ENCODE measurements at regions not wholly inside any gene's neighbourhood (a gene's known extent, or its start where the extent isn't known, plus 50 kb on each side); places are given as distances from the start of the nearest gene placed in this dataset.

GRCh38 chr1:181255270-181255929 lies 166.9 kb downstream of the IER5 start:
- TF ChIP-seq GATA3 (IDR thresholded peaks at IDR 0.05; ENCODE audit: low read depth, low read length) (no peak), GATA2 (IDR thresholded peaks at IDR 0.05; ENCODE audit: low read depth, low read length) (no peak)

DNA sequence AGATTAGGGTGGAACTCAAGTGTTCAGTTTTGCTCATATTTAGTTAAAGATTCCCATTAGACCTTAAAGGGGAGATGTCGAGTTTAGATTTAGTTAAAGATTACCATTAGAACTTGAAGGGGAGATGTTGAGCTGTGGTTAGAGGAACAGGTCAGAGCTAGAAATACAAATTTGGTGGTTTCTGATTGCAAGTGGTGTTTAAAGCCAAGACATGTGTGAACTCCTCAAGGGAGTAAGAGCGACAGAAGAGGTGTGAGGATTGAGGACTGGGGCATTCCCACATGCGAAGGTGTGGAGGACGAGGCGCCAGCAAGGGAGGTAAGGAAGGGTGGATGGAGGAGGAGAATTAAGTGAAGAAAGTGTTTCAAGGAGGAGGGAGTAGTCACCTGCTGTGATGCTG lies 168.6 kb downstream of the IER5 start:
- no peak for TF ChIP-seq GATA2 (IDR thresholded peaks at IDR 0.05; ENCODE audit: low read depth, low read length)

GRCh38 chr1:181259026-181259745 lies 170.7 kb downstream of the IER5 start:
- no peak for TF ChIP-seq GATA3 (IDR thresholded peaks at IDR 0.05; ENCODE audit: low read depth, low read length)
- TF ChIP-seq GATA2 (IDR thresholded peaks at IDR 0.05; ENCODE audit: low read depth, low read length) = no peak

DNA sequence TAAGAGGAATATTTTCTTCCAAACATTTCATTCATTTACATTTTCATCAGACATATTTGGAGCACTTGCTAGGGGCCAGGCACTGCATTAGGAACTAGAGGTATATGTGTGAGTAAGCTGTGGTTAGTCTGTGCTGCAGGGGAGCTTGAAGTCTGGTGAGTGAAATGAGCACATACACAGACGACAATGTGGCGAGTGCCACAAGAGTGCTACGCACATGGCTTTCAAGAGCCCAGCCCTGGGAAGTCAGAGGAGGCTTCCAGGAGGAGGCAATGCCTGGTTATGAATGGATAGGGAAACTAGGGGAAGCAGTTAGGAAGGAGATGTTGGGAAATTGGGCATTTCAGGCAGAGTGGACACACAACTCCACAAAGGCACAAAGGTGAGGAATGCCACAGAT lies 171.8 kb downstream of the IER5 start:
- TF ChIP-seq GATA3 (IDR thresholded peaks at IDR 0.05; ENCODE audit: low read depth, low read length) = no peak
- no peak for TF ChIP-seq GATA2 (IDR thresholded peaks at IDR 0.05; ENCODE audit: low read depth, low read length)

DNA sequence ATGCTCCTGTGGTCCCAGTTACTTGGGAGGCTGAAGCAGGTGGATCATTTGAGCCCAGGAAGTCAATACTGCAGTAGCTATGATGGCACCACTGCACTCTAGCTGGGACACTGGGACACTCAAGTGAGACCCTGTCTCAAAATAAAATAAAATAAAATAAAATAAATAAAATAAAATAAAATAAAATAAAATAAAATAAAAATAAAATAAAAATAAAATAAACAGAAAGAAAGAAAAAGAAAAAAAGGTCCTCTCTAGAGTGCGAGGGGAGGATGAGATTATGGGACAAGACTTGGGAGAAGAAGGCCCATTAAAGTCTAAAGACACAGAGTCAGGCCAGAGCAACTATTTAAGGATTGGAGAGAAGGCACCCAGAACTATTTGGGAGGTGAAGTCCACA lies 172.5 kb downstream of the IER5 start:
- TF ChIP-seq GATA2 (IDR thresholded peaks at IDR 0.05; ENCODE audit: low read depth, low read length) = no peak
- no peak for TF ChIP-seq GATA3 (IDR thresholded peaks at IDR 0.05; ENCODE audit: low read depth, low read length)

- TF ChIP-seq GATA2 (IDR thresholded peaks at IDR 0.05; ENCODE audit: low read depth, low read length) (no peak), GATA3 (IDR thresholded peaks at IDR 0.05; ENCODE audit: low read depth, low read length) (no peak)
Measured at GRCh38 chr1:181262069-181262468, 173.6 kb downstream of the IER5 start.

GRCh38 chr1:181263444-181263843 lies 174.9 kb downstream of the IER5 start:
- TF ChIP-seq GATA2 (IDR thresholded peaks at IDR 0.05; ENCODE audit: low read depth, low read length) (no peak), GATA3 (IDR thresholded peaks at IDR 0.05; ENCODE audit: low read depth, low read length) (no peak)

GRCh38 chr1:181264821-181265220 lies 176.3 kb downstream of the IER5 start:
- TF ChIP-seq GATA3 (IDR thresholded peaks at IDR 0.05; ENCODE audit: low read depth, low read length) (no peak), GATA2 (IDR thresholded peaks at IDR 0.05; ENCODE audit: low read depth, low read length) (no peak)

DNA sequence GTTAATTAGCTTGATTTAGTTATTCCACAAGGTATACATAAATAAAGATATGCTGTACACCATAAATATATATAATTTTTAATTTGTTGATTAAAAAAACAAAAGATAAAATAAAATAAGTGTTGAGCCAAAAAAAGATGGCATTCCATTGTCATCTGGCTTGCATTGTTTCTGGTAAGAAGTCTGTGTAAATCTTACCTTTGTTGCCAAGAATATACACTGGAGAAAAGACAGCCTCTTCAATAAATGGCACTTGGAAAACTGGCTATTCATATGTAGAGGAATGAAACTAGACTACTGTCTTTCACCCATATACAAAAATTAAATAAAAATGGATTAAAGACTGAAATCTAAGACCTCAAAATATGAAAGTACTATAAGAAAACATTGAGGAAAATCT lies 196.5 kb downstream of the IER5 start:
- TF ChIP-seq GATA2 (IDR thresholded peaks at IDR 0.05; ENCODE audit: low read depth, low read length) (no peak), GATA3 (IDR thresholded peaks at IDR 0.05; ENCODE audit: low read depth, low read length) (no peak)

GRCh38 chr1:181295217-181295616 lies 188.1 kb upstream of the CACNA1E start:
- TF ChIP-seq GATA2 (IDR thresholded peaks at IDR 0.05; ENCODE audit: low read depth, low read length) = no peak

DNA sequence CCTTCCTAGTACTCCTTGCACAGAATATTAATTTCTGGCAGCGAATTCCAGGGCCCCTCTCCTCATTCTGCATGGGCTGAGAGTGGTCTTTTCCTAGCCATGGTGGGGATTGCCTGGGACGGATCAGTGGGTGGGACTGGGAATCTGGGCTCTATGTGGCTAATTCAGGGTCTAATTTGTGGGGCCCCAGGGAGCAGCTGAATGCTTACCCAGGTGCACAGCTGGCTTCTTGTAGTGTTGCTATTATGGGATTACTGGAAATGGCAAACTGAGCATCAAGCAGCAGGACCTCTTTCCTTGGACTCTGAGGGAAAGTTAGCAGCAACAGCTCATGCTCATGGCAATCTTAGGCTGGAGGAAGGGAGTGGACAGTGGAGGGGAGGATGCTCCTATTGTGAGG lies 187.1 kb upstream of the CACNA1E start:
- TF ChIP-seq GATA3 (IDR thresholded peaks at IDR 0.05; ENCODE audit: low read depth, low read length) (no peak), GATA2 (IDR thresholded peaks at IDR 0.05; ENCODE audit: low read depth, low read length) (no peak)

DNA sequence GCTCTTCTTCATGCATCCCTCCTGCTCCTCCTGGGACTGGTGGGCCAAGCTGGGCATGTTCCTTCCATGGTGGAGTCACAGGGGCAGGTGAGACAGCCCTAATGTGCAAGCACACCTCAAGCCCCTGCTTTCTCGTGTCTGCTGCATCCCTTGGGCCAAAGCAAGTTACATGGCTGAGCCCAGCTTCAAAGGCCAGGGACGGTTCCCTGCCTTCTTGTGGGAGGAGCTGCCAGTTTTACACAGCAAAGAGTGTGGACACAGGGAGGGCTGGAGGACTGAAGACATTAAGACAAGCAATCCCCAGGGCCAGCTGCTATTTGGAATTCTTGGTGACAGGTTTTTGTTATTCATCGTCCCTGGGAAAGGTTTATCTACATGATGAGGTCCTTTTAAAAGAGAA lies 175.2 kb upstream of the CACNA1E start:
- TF ChIP-seq GATA3 (IDR thresholded peaks at IDR 0.05; ENCODE audit: low read depth, low read length) (no peak), GATA2 (IDR thresholded peaks at IDR 0.05; ENCODE audit: low read depth, low read length) (no peak)

DNA sequence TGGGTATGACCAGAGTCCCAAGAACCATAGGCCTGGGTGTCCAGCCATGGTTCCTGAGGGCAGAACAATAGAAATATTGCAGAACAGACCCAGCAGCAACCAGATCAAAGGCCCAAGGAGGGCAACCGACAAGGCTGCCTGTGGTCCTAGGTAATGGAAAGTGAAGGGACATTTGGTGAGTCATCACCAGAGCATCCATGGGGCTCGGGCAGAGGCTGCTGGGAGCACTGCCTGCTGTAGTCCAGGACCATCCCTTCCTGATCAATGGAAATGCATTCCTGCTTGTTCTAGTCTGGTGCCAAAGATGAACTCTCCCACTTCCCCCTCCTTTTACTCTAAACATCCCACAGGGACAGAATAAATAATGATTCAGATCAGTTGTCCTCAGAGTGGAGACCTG lies 172.8 kb upstream of the CACNA1E start:
- no peak for TF ChIP-seq GATA2 (IDR thresholded peaks at IDR 0.05; ENCODE audit: low read depth, low read length)
- TF ChIP-seq GATA3 (IDR thresholded peaks at IDR 0.05; ENCODE audit: low read depth, low read length) = no peak

- TF ChIP-seq GATA3 (IDR thresholded peaks at IDR 0.05; ENCODE audit: low read depth, low read length) (no peak), GATA2 (IDR thresholded peaks at IDR 0.05; ENCODE audit: low read depth, low read length) (no peak)
Measured at GRCh38 chr1:181312946-181313345, 170.4 kb upstream of the CACNA1E start.

DNA sequence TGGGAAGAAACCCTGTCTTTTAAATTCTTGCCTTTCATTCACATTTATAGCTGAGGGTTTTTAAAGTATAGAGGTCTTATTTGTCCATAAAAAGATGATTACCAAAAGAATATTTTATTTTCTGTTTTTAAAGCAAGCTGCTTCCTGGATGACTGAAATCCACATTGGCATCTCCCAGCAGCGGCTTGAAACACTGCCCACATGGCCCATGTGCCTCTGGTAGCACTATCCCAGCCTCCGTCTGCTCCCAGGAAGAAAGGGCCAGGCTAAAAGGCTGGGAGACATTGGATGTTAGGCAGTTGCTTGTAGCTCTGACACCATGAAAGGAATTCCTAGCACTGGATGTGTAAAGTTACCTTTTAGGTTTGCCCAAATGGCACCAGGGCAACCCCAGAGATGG lies 169.9 kb upstream of the CACNA1E start:
- TF ChIP-seq GATA3 (IDR thresholded peaks at IDR 0.05; ENCODE audit: low read depth, low read length) (no peak), GATA2 (IDR thresholded peaks at IDR 0.05; ENCODE audit: low read depth, low read length) (no peak)

All from SH-SY5Y (cell line).